A549 (cell line): ENCODE measurements at regions not wholly inside any gene's neighbourhood (a gene's known extent, or its start where the extent isn't known, plus 50 kb on each side); places are given as distances from the start of the nearest gene placed in this dataset.

Source experiments
- ATAC-seq, 2 experiments: fragments of 200-7000 bp in 1 of 2; fragments of >200 bp in 1 of 2; cut with Nextera tagmentation in 1 of 2; cut with Tn5 transposase in 1 of 2; 3 replicates each; pipeline versions ENCODE4 v1.8.0 to v1.9.1; 2018 to 2020; ENCODE audit warnings: mild to moderate bottlenecking in 1 of 2, moderate library complexity in 1 of 2
- CTCF ChIA-PET: fragments of 300-600 bp; sonication (Branson Sonifier 250); formaldehyde crosslinking; extraction: SDS; loops from one replicate; lab custom pipeline; 2021; ENCODE audit warnings: antibody characterized with exemption, inconsistent platforms; lab: Yijun Ruan, JAX
- POLR2A ChIA-PET: fragments of 350-600 bp; formaldehyde crosslinking; extraction: SDS; loops from one replicate; lab custom pipeline; 2021; ENCODE audit warnings: antibody characterized with exemption, inconsistent platforms; lab: Yijun Ruan, JAX
- DNase-seq, 2 experiments: peaks; one replicate each; pipeline versions ENCODE4 v3.0.0 to v3.0.0-alpha.2; 2011 to 2016; ENCODE audit warnings: low read depth in 1 of 2, low spot score in 1 of 2
- FAIRE-seq: peaks from 2 replicates; lab custom pipeline; 2011; peaks lifted over from hg19 to GRCh38; lab: Jason Lieb, UNC
- H3K27ac ChIP-seq, 2 experiments: fragments of >200 bp; sonication (Bioruptor Twin); formaldehyde crosslinking; 3 replicates each; pipeline ENCODE4 v1.5.1; 2016 to 2017
- H3K4me1 ChIP-seq: fragments of >200 bp; sonication (Bioruptor Twin); formaldehyde crosslinking; 3 replicates; pipeline ENCODE4 v1.6.1; 2016
- H3K4me2 ChIP-seq: fragments of >200 bp; sonication (Bioruptor Twin); formaldehyde crosslinking; 3 replicates; pipeline ENCODE4 v1.6.1; 2016
- H3K4me3 ChIP-seq: fragments of >200 bp; sonication (Bioruptor Twin); formaldehyde crosslinking; 3 replicates; pipeline ENCODE4 v1.5.1; 2016
- H3K9me3 ChIP-seq: fragments of >200 bp; sonication (Bioruptor Twin); formaldehyde crosslinking; 3 replicates; pipeline ENCODE4 v1.6.1; 2016
- CHD2 ChIP-seq: fragments of 150-350 bp; IDR thresholded peaks from 2 replicates; pipeline ENCODE4 v1.6.1; 2014; ENCODE audit warnings: low read length; ENCODE audit not compliant: partially characterized antibody
- CHD4 ChIP-seq: fragments of 200-600 bp; sonication (generic); IDR thresholded peaks from 2 replicates; pipeline ENCODE4 v1.6.1; 2016; ENCODE audit warnings: antibody characterized with exemption, mild to moderate bottlenecking, borderline replicate concordance
- FOXS1 ChIP-seq: fragments of 250-450 bp; sonication (Bioruptor Pico); IDR thresholded peaks from 2 replicates; pipeline ENCODE4 v1.5.0; 2020; ENCODE audit warnings: mild to moderate bottlenecking, moderate library complexity
- HEYL ChIP-seq: fragments of 250-450 bp; sonication (Bioruptor Pico); IDR thresholded peaks from 2 replicates; pipeline ENCODE4 v1.8.0; 2021; ENCODE audit warnings: mild to moderate bottlenecking, moderate library complexity
- HOXB13 ChIP-seq: fragments of 250-450 bp; sonication (Bioruptor Pico); IDR thresholded peaks from 2 replicates; pipeline ENCODE4 v1.5.0; 2020; ENCODE audit warnings: low read depth, mild to moderate bottlenecking, moderate library complexity
- JUN ChIP-seq, 2 experiments: fragments of >200 bp; sonication (Bioruptor Twin); formaldehyde crosslinking; IDR thresholded peaks; 2 replicates in 1 of 2; 3 replicates in 1 of 2; pipeline ENCODE4 v1.6.1; 2016 to 2017
- NPAS2 ChIP-seq: fragments of 250-450 bp; sonication (Bioruptor Pico); IDR thresholded peaks from 2 replicates; pipeline ENCODE4 v1.8.0; 2022; ENCODE audit warnings: mild to moderate bottlenecking, moderate library complexity, borderline replicate concordance
- NR3C1 ChIP-seq: fragments of >200 bp; sonication (Bioruptor Twin); formaldehyde crosslinking; IDR thresholded peaks from 3 replicates; pipeline ENCODE4 v1.6.1; 2017
- PBX3 ChIP-seq: IDR thresholded peaks from 2 replicates; pipeline ENCODE4 v1.6.1; 2012
- RARB ChIP-seq: fragments of 250-450 bp; sonication (Bioruptor Pico); IDR thresholded peaks from 2 replicates; pipeline ENCODE4 v1.8.0; 2021; ENCODE audit warnings: mild to moderate bottlenecking, moderate library complexity
- RFX5 ChIP-seq: fragments of 450-650 bp; IDR thresholded peaks from 2 replicates; pipeline ENCODE4 v1.7.1; 2014; ENCODE audit warnings: antibody characterized with exemption, mild to moderate bottlenecking, moderate library complexity
- RNF2 ChIP-seq: fragments of 200-600 bp; sonication (generic); IDR thresholded peaks from 2 replicates; pipeline ENCODE4 v1.6.1; 2016; ENCODE audit warnings: low read depth, mild to moderate bottlenecking, antibody characterized with exemption, moderate library complexity, borderline replicate concordance
- SMC3 ChIP-seq: fragments of >200 bp; sonication (Bioruptor Twin); formaldehyde crosslinking; IDR thresholded peaks from 3 replicates; pipeline ENCODE4 v1.6.1; 2018; ENCODE audit warnings: inconsistent platforms
- SREBF2 ChIP-seq: fragments of 450-650 bp; IDR thresholded peaks from 2 replicates; pipeline ENCODE4 v1.6.1; 2014; ENCODE audit warnings: mild to moderate bottlenecking, moderate library complexity
- TP53 ChIP-seq: fragments of 250-450 bp; sonication (Bioruptor Pico); IDR thresholded peaks from 2 replicates; pipeline ENCODE4 v1.5.0; 2021; ENCODE audit warnings: mild to moderate bottlenecking, moderate library complexity
- USF2 ChIP-seq: fragments of 450-650 bp; IDR thresholded peaks from 2 replicates; pipeline ENCODE4 v1.6.1; 2014; ENCODE audit warnings: antibody characterized with exemption
- ZNF302 ChIP-seq: fragments of 250-450 bp; sonication (Bioruptor Pico); IDR thresholded peaks from 2 replicates; pipeline ENCODE4 v1.9.0; 2021; ENCODE audit warnings: inconsistent platforms, mild to moderate bottlenecking, moderate library complexity
- WGBS: methylation state at CpG from one replicate; pipeline ENCODE4 v1.1.6; 2017; ENCODE audit errors: missing lambda C conversion rate; 5-methylcytosine and 5-hydroxymethylcytosine counted together
- TF ChIP-seq, protein P1 (sequence below): fragments of 150-350 bp; IDR thresholded peaks from 2 replicates; pipeline ENCODE4 v1.6.1; 2014; ENCODE audit warnings: low read depth, mild to moderate bottlenecking, low read length
- TF ChIP-seq, protein P2 (sequence below): IDR thresholded peaks from 2 replicates; pipeline ENCODE4 v1.6.1; 2012
- TF ChIP-seq, protein P3 (sequence below): fragments of 250-450 bp; sonication (Bioruptor Pico); IDR thresholded peaks from 2 replicates; pipeline ENCODE4 v1.5.0; 2020; ENCODE audit warnings: low read depth, mild to moderate bottlenecking, moderate library complexity
- TF ChIP-seq, protein P4 (sequence below): fragments of 250-450 bp; sonication (Bioruptor Pico); IDR thresholded peaks from 2 replicates; pipeline ENCODE4 v1.5.0; 2021; ENCODE audit warnings: mild to moderate bottlenecking, moderate library complexity, borderline replicate concordance
- TF ChIP-seq, protein P5 (sequence below): IDR thresholded peaks from 2 replicates; pipeline ENCODE4 v1.6.1; 2012; ENCODE audit warnings: low read depth, borderline replicate concordance

DNA sequence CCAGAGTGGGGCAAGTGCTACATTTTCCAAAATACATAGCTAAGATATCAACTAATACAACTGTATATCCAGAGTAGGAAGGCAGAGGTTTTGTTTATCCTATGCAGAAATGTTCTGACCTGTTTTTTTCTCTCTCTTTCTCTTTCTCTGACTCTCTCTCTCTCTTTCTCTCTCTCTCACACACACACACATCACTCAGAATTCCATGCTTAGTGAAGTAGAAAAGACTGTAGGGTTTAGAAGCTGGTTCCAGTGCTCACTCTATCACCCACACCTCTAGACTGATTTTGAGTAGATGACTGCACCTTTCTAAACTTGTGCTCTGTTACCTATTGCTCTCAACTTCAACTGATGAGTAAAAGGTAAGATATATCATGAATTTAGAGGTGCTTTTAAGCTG lies 356.7 kb downstream of the LRIG3 start:
- H3K27ac ChIP-seq = no peak overlapping the region
- no peak for ATAC-seq
- POLR2A ChIA-PET = no interaction called here
- CTCF ChIA-PET = no interaction called here
- H3K9me3 ChIP-seq = no peaks in the 10 kb centered on the region
- TF ChIP-seq NR3C1 = no peak
- no peak for TF ChIP-seq PBX3
- TF ChIP-seq USF2 = no peak
- TF ChIP-seq, protein P1, sequence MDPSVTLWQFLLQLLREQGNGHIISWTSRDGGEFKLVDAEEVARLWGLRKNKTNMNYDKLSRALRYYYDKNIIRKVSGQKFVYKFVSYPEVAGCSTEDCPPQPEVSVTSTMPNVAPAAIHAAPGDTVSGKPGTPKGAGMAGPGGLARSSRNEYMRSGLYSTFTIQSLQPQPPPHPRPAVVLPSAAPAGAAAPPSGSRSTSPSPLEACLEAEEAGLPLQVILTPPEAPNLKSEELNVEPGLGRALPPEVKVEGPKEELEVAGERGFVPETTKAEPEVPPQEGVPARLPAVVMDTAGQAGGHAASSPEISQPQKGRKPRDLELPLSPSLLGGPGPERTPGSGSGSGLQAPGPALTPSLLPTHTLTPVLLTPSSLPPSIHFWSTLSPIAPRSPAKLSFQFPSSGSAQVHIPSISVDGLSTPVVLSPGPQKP = no peak
- TF ChIP-seq, protein P2, sequence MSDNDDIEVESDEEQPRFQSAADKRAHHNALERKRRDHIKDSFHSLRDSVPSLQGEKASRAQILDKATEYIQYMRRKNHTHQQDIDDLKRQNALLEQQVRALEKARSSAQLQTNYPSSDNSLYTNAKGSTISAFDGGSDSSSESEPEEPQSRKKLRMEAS = no peak
- no peak for TF ChIP-seq TP53
- TF ChIP-seq ZNF302 (CRISPR knock-in tag) = no peak
- no peak for TF ChIP-seq HOXB13
- no peak for TF ChIP-seq RFX5
- TF ChIP-seq SMC3 = no peak
- TF ChIP-seq SREBF2 = no peak
- no peak for TF ChIP-seq CHD2
- TF ChIP-seq RNF2 = no peak
- no peak for TF ChIP-seq JUN (IDR thresholded peaks at IDR 0.05)
- TF ChIP-seq FOXS1 (CRISPR knock-in tag) = no peak
- TF ChIP-seq RARB (CRISPR knock-in tag) = no peak
- TF ChIP-seq, protein P3, sequence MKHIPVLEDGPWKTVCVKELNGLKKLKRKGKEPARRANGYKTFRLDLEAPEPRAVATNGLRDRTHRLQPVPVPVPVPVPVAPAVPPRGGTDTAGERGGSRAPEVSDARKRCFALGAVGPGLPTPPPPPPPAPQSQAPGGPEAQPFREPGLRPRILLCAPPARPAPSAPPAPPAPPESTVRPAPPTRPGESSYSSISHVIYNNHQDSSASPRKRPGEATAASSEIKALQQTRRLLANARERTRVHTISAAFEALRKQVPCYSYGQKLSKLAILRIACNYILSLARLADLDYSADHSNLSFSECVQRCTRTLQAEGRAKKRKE (CRISPR knock-in tag) = no peak
- TF ChIP-seq CHD4 = no peak
- no peak for TF ChIP-seq NPAS2
- TF ChIP-seq HEYL (CRISPR knock-in tag) = no peak
- no peak overlapping the region for H3K4me2 ChIP-seq
- no peak for FAIRE-seq
- H3K4me1 ChIP-seq = no peaks in the 10 kb centered on the region
- no peak for DNase-seq
- no peak overlapping the region for H3K4me3 ChIP-seq

DNA sequence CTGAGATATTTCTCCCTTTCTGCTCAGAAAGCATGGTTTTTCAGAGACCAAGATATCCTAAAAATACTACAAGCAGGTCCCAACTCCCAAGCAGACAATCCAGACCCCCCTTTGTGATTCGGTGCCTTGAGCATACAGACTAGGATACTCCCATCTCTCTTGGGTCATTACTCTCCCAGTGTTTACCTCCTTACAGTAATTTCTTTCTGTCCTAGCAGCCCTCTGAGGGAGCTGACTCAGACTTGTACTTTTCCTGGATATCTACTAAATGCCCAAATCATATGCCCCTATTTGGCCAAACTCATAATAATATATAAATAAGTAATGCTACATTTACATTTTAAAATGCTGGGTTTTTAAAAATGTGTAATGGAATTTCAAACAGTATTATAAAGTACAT lies 355.6 kb downstream of the LRIG3 start:
- WGBS = 46% methylated on average over 1 of the region's 1 CpG
- Histone ChIP-seq H3K4me3 (no peak overlapping the region), H3K9me3 (no peaks in the 10 kb centered on the region), H3K27ac (no peak overlapping the region), H3K4me1 (no peaks in the 10 kb centered on the region), H3K4me2 (no peak overlapping the region)
- CTCF ChIA-PET = interaction anchor here (0.8 kb wide), 1 partner anchor 25 kb away, joined by 4 read pairs; no protein-coding TSS in a partner anchor
- POLR2A ChIA-PET = no interaction called here
- FAIRE-seq (no peak), DNase-seq (no peak), ATAC-seq (no peak)
- TF ChIP-seq, protein P4, sequence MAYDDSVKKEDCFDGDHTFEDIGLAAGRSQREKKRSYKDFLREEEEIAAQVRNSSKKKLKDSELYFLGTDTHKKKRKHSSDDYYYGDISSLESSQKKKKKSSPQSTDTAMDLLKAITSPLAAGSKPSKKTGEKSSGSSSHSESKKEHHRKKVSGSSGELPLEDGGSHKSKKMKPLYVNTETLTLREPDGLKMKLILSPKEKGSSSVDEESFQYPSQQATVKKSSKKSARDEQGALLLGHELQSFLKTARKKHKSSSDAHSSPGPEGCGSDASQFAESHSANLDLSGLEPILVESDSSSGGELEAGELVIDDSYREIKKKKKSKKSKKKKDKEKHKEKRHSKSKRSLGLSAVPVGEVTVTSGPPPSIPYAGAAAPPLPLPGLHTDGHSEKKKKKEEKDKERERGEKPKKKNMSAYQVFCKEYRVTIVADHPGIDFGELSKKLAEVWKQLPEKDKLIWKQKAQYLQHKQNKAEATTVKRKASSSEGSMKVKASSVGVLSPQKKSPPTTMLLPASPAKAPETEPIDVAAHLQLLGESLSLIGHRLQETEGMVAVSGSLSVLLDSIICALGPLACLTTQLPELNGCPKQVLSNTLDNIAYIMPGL (CRISPR knock-in tag) = no peak
- TF ChIP-seq, protein P5, sequence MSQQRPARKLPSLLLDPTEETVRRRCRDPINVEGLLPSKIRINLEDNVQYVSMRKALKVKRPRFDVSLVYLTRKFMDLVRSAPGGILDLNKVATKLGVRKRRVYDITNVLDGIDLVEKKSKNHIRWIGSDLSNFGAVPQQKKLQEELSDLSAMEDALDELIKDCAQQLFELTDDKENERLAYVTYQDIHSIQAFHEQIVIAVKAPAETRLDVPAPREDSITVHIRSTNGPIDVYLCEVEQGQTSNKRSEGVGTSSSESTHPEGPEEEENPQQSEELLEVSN = no peak
- no peak for TF ChIP-seq FOXS1 (CRISPR knock-in tag)
- TF ChIP-seq JUN (IDR thresholded peaks at IDR 0.05) = no peak
